GM19025 (cell line): ENCODE measurements at regions not wholly inside any gene's neighbourhood (a gene's known extent, or its start where the extent isn't known, plus 50 kb on each side); places are given as distances from the start of the nearest gene placed in this dataset.
"Not testable (repeated sequence)": the region's sequence is repeated elsewhere in the genome, so short reads cannot be mapped to it uniquely, and the experiment has no call there.

Source experiments
- ATAC-seq: cut with Tn5 transposase; IDR thresholded peaks from one replicate; pipeline ENCODE4 v1.9.1; 2021; ENCODE audit warnings: mild to moderate bottlenecking, low read depth, moderate library complexity; ENCODE audit not compliant: unreplicated experiment

GRCh38 chr17:20840453-20840852 lies 202.4 kb downstream of the USP22 start:
- not testable (repeated sequence) for ATAC-seq

- ATAC-seq: not testable (repeated sequence)
Measured at GRCh38 chr17:20840987-20841865, 201.6 kb downstream of the USP22 start.

- not testable (repeated sequence) for ATAC-seq
Measured at GRCh38 chr17:20842012-20842411, 200.8 kb downstream of the USP22 start.

- not testable (repeated sequence) for ATAC-seq
Measured at GRCh38 chr17:20843261-20843660, 199.6 kb downstream of the USP22 start.

- not testable (repeated sequence) for ATAC-seq
Measured at GRCh38 chr17:20843799-20844553, 198.8 kb downstream of the USP22 start.

- ATAC-seq: not testable (repeated sequence)
Measured at GRCh38 chr17:20848869-20849443, 193.9 kb downstream of the USP22 start.

- ATAC-seq: not testable (repeated sequence)
Measured at GRCh38 chr17:20851591-20852238, 191.1 kb downstream of the USP22 start.

- no peak for ATAC-seq
Measured at GRCh38 chr17:20852239-20852989, 190.4 kb downstream of the USP22 start.

GRCh38 chr17:20852990-20853370 lies 189.8 kb downstream of the USP22 start:
- no peak for ATAC-seq

- not testable (repeated sequence) for ATAC-seq
Measured at GRCh38 chr17:20855910-20856470, 186.8 kb downstream of the USP22 start.

GRCh38 chr17:20866444-20867209 lies 176.2 kb downstream of the USP22 start:
- ATAC-seq: not testable (repeated sequence)

GRCh38 chr17:20867436-20867937 lies 175.3 kb downstream of the USP22 start:
- not testable (repeated sequence) for ATAC-seq

- ATAC-seq: not testable (repeated sequence)
Measured at GRCh38 chr17:20867938-20868661, 174.7 kb downstream of the USP22 start.

GRCh38 chr17:20868662-20869007 lies 174.2 kb downstream of the USP22 start:
- not testable (repeated sequence) for ATAC-seq

GRCh38 chr17:20873173-20873572 lies 169.6 kb downstream of the USP22 start:
- not testable (repeated sequence) for ATAC-seq

- not testable (repeated sequence) for ATAC-seq
Measured at GRCh38 chr17:20873688-20874328, 169.0 kb downstream of the USP22 start.

- not testable (repeated sequence) for ATAC-seq
Measured at GRCh38 chr17:20877384-20877783, 165.4 kb downstream of the USP22 start.
